GM19455 (cell line): ENCODE measurements at regions not wholly inside any gene's neighbourhood (a gene's known extent, or its start where the extent isn't known, plus 50 kb on each side); places are given as distances from the start of the nearest gene placed in this dataset.

Source experiments
- ATAC-seq: cut with Tn5 transposase; IDR thresholded peaks from one replicate; pipeline ENCODE4 v1.9.1; 2021; ENCODE audit not compliant: unreplicated experiment

GRCh38 chr15:47383801-47384200 lies 333.5 kb upstream of the SEMA6D start:
- ATAC-seq: no peak

- ATAC-seq: no peak
These were observed 333.0 kb upstream of the SEMA6D start for GRCh38 chr15:47384341-47384740.

DNA sequence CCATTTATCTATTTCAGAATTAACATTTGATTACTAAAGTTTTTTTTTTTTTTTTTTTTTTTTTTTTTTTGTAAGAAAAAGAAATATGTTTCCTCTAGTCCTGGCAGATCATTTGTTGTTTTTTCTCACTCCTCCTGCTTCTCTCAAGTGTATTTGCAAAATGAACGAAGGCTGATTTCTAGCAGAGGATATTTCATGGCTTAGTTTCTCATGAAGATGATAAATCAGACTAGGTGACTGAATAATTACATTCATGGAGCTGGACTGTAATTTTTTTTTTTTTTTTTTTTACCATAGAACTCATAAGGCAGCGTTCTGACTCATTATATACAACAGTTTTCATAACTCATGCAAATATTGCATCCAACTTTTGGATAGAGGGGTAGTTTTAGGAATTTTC lies 332.5 kb upstream of the SEMA6D start:
- no peak for ATAC-seq

- no peak for ATAC-seq
These were observed 330.8 kb upstream of the SEMA6D start for GRCh38 chr15:47386459-47386858.

DNA sequence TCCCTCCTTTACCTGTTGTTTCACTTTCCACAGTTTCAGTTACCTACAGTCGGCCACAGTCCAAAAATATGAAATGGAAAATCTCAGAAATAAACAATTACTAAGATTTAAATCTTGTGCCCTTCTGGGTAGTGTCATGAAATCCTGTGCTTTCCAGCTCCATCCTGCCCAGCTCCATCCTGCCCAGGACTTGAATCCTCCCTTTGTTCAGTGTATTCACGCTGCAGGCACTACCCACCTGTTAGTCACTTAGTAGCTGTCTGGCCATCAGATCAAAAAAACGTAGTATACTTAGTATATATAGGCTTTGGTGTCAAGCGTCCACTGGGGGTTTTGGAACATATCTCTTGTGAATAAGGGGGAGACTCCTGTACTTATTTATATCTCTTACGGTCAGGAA lies 329.0 kb upstream of the SEMA6D start:
- no peak for ATAC-seq

GRCh38 chr15:47390208-47390765 lies 327.0 kb upstream of the SEMA6D start:
- no peak for ATAC-seq

DNA sequence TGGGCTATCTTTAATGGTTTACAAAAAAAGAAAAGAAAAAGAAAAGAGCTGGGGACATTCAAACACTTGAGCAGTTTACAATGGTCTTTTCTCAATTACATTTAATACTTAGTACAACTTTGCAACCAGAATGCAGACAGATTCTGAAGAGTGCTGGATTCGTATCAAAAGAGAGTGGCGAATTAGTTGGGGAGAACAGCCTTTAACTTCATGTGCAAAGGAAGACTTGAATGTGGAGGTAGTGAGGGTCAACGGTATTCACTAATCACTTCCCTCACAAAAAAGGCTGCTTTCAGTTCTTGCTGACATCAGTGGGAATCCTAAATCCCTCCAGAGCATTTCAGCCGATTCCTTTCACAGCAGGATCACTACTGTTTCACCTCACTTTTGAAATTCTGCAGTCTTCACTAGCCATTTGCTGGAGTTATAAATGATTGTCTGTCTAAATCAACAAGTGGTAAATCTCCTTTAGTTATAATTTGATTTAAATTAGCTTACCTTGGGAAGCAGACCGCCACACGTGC lies 323.0 kb upstream of the SEMA6D start:
- no peak for ATAC-seq

- ATAC-seq: no peak
These were observed 322.2 kb upstream of the SEMA6D start for GRCh38 chr15:47395076-47395475.

GRCh38 chr15:47397655-47398054 lies 319.6 kb upstream of the SEMA6D start:
- no peak for ATAC-seq

DNA sequence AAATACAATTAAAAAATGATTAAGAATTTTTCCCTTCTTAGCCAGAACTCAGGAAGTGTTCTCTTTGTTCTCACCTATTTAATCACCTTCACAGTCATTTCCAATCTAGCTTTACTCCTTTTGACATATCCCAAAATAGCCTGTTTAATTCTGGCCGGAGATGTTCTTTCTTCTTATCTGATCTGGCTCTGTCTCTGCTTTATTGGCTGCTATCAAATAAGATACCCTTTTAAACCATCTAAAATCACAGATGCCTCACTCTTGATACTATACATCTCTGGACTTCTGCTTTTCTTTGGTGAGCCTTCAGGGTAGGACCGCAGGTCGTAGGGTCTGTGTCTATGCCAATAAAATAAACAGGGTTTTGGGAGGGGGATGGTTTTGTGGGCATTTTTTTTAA lies 319.2 kb upstream of the SEMA6D start:
- no peak for ATAC-seq

DNA sequence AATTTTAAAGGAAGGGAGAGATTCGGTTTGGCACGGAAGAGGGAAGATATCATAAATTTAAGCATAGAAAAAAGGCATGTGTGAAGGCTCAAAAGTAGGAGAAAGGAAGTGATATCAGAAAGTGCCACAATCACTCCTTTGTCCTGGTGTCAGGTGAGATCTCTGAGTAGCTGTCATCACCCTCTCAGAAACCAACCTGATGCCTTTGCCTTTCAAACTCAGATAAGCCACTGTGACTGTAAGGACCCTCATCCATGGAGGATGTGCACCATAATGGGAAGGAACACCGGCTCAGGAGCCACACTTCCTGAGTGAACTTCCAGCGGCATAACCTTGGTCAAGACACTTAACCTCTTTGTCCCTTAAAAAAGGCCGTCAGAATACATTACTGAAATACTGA lies 318.7 kb upstream of the SEMA6D start:
- no peak for ATAC-seq

- no peak for ATAC-seq
These were observed 318.2 kb upstream of the SEMA6D start for GRCh38 chr15:47399100-47399499.

- no peak for ATAC-seq
These were observed 316.7 kb upstream of the SEMA6D start for GRCh38 chr15:47400603-47401002.

- ATAC-seq: no peak
These were observed 315.9 kb upstream of the SEMA6D start for GRCh38 chr15:47401427-47401826.

DNA sequence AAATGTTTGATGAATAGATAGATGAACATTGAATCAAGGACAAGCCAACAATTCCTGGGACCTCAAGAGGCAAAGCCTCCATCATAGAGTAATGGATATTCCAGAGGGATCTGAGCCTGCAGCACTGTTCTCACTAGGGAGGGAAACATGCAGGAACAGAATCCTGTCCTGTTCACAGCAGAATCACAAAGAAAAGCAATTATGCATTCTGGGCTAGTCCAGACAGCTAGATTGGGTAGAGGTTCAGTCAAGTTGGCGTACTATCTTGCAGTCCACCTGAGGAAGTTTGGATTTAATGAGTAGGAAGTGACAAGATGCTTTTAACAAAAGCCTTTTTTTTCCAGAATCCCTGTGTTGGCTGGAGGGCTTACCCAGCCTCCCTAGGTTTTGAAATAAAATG lies 314.5 kb upstream of the SEMA6D start:
- ATAC-seq: no peak

GRCh38 chr15:47404877-47405276 lies 312.4 kb upstream of the SEMA6D start:
- ATAC-seq: no peak

DNA sequence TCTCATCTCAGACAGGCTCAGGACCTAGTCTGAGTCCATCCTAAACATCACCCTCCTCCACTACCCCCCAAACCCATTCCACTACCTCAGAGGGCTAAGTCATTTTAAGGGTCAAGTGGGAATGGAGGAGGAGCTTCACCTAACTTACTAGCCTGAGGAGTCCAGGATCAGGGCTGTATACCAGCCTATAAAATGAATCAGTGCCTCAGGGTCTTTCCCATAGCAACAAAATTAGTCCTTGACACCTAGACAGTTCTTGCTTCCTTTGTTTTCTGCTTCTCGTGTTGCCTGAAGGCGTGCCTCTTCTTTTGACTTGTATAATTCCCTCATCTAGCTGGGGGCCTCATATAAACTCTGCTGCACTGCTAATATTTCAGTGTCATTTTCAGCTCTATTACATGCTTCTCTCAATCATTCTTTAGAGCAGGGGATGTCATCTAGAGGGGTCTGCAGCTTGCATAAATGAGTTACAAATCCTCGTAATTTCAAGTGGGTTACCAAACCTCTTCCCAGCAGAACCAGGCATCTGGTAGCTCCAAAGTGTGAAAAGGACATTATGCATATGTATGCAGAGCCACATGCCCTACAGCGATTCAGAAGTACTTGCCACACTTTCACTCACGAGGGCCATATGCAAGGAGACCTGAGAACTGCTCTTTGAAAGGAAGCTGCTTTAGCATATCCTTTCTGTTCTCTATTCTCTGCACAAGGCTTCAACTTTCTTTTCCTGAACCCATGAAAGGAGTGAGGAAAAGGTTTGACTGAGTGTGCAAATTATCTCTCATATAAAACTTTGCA lies 311.7 kb upstream of the SEMA6D start:
- ATAC-seq: no peak

DNA sequence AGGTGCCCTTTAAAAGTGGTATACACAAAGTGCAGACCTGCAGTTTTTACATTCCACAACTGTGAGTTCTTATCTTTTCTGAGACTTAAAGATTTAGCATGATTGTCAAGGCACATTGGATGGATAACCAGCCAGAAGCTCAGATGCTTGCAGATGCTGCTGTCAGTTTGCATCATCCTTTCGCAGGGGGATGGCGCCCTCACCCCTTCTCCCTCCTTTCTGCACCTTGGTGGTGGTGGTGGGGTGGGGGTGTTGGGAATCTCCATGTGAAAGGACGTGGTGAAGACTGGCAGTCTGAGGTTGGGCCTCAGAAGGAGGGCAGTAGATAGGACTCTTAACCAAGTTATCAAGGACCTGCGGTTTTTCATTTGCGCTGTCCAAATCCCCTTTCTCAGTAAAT lies 309.6 kb upstream of the SEMA6D start:
- ATAC-seq: no peak

DNA sequence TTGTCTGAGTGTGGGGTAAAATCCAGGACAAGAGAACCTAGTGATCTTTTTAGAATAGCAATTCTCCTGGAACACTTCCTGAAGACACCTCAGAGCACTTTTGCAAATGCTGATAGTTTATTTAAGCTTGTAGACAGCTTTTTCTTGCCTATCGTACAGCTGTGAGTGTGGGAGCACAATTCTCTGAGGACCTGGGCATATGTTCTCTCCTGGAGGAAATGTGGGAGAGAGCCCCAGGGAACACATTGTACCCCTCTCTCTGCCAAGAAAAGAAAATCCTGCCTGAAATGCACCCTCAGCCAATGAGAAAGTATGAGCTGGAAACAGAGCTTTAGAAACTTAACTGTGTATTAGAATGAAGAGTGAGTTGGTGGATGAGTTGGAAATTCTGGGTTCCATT lies 308.3 kb upstream of the SEMA6D start:
- ATAC-seq: no peak

GRCh38 chr15:47409600-47409999 lies 307.7 kb upstream of the SEMA6D start:
- no peak for ATAC-seq

DNA sequence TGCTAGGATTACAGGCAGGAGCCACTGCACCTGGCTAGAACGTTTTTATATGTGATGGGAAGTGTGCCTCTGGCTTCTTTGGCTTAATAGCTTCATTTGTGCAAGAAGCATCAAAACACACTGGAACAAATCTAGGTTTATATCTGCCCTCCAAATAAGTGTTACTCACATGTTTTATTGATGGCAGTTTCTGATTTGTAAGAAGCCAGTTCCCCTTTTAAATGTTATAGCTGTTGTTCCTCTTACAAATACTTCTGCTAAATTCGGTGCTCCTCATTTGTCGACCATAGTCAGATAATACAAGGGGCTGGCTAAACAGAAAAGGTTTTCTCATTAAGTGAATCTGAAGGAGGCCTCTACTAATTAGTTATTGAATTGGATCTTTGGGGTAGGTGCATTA lies 307.1 kb upstream of the SEMA6D start:
- ATAC-seq: no peak

- no peak for ATAC-seq
These were observed 305.6 kb upstream of the SEMA6D start for GRCh38 chr15:47411733-47412132.

DNA sequence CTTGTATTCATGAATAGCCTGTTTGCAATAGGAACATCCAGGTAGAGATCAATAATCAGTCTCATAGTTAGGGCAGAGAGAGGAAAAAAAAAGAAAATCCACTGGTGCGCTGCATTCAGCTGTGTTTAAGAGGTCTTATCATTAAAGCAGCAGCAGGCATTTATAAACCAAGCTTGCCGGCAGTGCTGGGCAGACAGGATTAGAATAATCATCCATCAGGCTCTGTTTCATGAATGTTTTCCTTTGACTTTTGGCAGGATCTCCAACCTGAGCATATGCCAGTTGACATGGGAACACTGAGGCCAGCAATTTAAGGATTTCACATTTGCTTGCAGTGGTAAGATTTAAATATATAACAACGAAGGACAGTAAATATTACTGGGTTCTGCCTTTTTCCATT lies 305.2 kb upstream of the SEMA6D start:
- ATAC-seq: no peak
